ENCODE measurements at regions not wholly inside any gene's neighbourhood (a gene's known extent, or its start where the extent isn't known, plus 50 kb on each side); places are given as distances from the start of the nearest gene placed in this dataset.
"Not testable (repeated sequence)": the region's sequence is repeated elsewhere in the genome, so short reads cannot be mapped to it uniquely, and the experiment has no call there.

DNA sequence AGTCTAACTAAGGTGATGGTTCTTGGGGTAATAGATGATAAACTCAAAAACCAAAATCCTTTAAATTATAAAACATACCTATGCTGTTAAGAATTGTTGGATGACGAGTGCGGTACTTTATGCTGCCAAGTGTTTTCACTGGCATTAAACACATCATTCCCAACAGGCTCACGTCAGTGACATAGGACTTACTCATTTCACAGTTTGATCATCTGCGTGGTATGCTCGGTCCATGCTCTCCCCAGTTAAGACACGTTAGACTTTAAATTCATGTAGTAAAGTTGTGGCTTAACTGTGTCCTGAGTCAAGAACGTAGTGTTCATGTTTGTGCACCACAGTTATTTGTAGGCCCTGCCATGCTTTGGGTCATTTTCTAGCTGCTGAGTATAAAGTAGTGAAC lies 125.6 kb upstream of the MYT1L start:
- Mint-ChIP-seq H3K4me3 (ENCODE audit: unreplicated experiment) (no peak overlapping the region), H3K27ac (ENCODE audit: low read depth, unreplicated experiment) (no peak overlapping the region), H3K9me3 (ENCODE audit: unreplicated experiment) (no peaks in the 10 kb centered on the region), H3K36me3 (ENCODE audit: insufficient read depth, unreplicated experiment) (no peaks in the 10 kb centered on the region), H3K27me3 (ENCODE audit: insufficient read depth, unreplicated experiment) (no peaks in the 10 kb centered on the region), H3K4me1 (ENCODE audit: insufficient read depth, unreplicated experiment) (peaks cover 7% of the 10 kb centered on the region)
- POLR2A ChIA-PET = no interaction called here
- no TSS peak for BruUV-seq (replicated peaks)
- intact Hi-C loops (cut with micrococcal nuclease) = no loop called here
- TF ChIP-seq, protein P1, sequence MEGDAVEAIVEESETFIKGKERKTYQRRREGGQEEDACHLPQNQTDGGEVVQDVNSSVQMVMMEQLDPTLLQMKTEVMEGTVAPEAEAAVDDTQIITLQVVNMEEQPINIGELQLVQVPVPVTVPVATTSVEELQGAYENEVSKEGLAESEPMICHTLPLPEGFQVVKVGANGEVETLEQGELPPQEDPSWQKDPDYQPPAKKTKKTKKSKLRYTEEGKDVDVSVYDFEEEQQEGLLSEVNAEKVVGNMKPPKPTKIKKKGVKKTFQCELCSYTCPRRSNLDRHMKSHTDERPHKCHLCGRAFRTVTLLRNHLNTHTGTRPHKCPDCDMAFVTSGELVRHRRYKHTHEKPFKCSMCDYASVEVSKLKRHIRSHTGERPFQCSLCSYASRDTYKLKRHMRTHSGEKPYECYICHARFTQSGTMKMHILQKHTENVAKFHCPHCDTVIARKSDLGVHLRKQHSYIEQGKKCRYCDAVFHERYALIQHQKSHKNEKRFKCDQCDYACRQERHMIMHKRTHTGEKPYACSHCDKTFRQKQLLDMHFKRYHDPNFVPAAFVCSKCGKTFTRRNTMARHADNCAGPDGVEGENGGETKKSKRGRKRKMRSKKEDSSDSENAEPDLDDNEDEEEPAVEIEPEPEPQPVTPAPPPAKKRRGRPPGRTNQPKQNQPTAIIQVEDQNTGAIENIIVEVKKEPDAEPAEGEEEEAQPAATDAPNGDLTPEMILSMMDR (IDR thresholded peaks at IDR 0.05; ENCODE audit: unreplicated experiment) = no peak
- CTCF ChIA-PET = no interaction called here
- no peak for DNase-seq (ENCODE audit: unreplicated experiment)

DNA sequence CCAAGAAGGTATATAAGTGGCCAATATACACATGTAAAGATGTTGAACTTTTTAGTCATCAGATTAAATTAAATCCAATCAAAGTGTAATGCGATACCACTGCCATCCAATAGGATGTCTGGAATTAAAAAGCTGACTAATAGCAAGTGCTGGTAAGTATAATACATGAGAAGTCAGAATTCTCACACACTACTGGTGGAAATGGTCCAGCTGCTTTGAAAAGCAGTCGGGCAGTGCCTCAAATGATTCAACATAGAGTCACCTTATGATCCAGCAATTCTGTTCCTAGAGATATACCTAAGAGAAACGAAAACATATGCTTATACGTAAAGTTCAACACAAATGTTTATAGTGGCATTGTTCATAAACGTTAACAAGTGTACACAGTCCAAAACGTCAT lies 124.1 kb upstream of the MYT1L start:
- ChIA-PET POLR2A (interaction anchor here (1.1 kb wide), 1 partner anchor 10 kb away, joined by 3 read pairs; no protein-coding TSS in a partner anchor), CTCF (no interaction called here)
- Mint-ChIP-seq H3K36me3 (ENCODE audit: insufficient read depth, unreplicated experiment) (no peaks in the 10 kb centered on the region), H3K4me1 (ENCODE audit: insufficient read depth, unreplicated experiment) (peaks cover 7% of the 10 kb centered on the region), H3K4me3 (ENCODE audit: unreplicated experiment) (no peak overlapping the region), H3K9me3 (ENCODE audit: unreplicated experiment) (peaks cover 7% of the 10 kb centered on the region), H3K27me3 (ENCODE audit: insufficient read depth, unreplicated experiment) (no peaks in the 10 kb centered on the region), H3K27ac (ENCODE audit: low read depth, unreplicated experiment) (no peak overlapping the region)
- no TSS peak for BruUV-seq (replicated peaks)
- TF ChIP-seq, protein P1 (IDR thresholded peaks at IDR 0.05; ENCODE audit: unreplicated experiment) = no peak
- no peak for DNase-seq (ENCODE audit: unreplicated experiment)
- intact Hi-C loops (cut with micrococcal nuclease) = no loop called here

DNA sequence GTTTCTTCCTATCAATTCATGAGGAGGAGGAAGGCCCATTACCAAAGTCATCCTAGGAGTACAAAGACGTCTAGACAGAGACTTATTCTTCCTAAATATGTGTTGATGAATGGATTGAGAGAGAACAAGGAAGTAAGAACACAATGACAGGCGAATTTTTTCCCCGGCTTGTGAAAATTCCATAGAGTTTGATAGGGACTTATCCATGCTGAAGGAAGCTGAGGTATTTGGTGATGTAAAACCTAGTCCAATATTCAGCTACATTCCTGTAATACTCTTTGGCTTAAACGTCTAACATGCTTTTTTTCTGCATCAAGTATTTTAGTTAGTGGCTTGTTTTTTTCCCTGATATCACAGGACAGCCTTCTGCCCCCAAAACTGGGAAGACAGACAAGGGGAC lies 121.9 kb upstream of the MYT1L start:
- intact Hi-C loops (cut with micrococcal nuclease) = no loop called here
- BruUV-seq (replicated peaks) = no TSS peak
- H3K27me3 Mint-ChIP-seq (ENCODE audit: insufficient read depth, unreplicated experiment) = no peaks in the 10 kb centered on the region
- no peaks in the 10 kb centered on the region for H3K36me3 Mint-ChIP-seq (ENCODE audit: insufficient read depth, unreplicated experiment)
- H3K4me1 Mint-ChIP-seq (ENCODE audit: insufficient read depth, unreplicated experiment) = peaks cover 7% of the 10 kb centered on the region
- ChIA-PET CTCF (interaction anchor here (0.6 kb wide), 1 partner anchor 331 kb away, joined by 3 read pairs; no protein-coding TSS in a partner anchor), POLR2A (no interaction called here)
- no peak for DNase-seq (ENCODE audit: unreplicated experiment)
- H3K9me3 Mint-ChIP-seq (ENCODE audit: unreplicated experiment) = peaks cover 10% of the 10 kb centered on the region
- H3K4me3 Mint-ChIP-seq (ENCODE audit: unreplicated experiment) = no peak overlapping the region
- TF ChIP-seq, protein P1 (IDR thresholded peaks at IDR 0.05; ENCODE audit: unreplicated experiment) = no peak
- H3K27ac Mint-ChIP-seq (ENCODE audit: low read depth, unreplicated experiment) = no peak overlapping the region

DNA sequence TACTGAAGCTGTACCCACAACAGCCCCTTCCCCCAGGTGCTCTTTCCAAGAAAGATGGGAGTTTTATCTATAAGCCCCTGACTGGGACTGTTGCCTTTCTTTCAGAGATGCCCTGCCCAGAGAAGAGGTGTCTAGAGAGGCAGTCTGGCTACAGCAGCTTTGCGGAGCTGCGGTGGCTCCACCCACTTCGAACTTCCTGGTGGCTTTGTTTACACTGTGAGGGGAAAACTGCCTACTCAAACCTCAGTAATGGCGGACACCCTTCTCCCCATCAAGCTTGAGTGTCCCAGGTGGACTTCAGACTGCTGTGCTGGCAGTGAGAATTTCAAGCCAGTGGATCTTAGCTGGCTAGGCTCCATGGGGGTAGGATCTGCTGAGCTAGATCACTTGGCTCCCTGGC lies 120.2 kb upstream of the MYT1L start:
- H3K27ac Mint-ChIP-seq (ENCODE audit: low read depth, unreplicated experiment); H3K27me3 Mint-ChIP-seq (ENCODE audit: insufficient read depth, unreplicated experiment); POLR2A ChIA-PET; BruUV-seq (replicated peaks); H3K4me1 Mint-ChIP-seq (ENCODE audit: insufficient read depth, unreplicated experiment); H3K4me3 Mint-ChIP-seq (ENCODE audit: unreplicated experiment); DNase-seq (ENCODE audit: unreplicated experiment); H3K9me3 Mint-ChIP-seq (ENCODE audit: unreplicated experiment); H3K36me3 Mint-ChIP-seq (ENCODE audit: insufficient read depth, unreplicated experiment); intact Hi-C loops (cut with micrococcal nuclease): not testable (repeated sequence)
- CTCF ChIA-PET = interaction anchor here (0.7 kb wide), 1 partner anchor 546 kb away, joined by 3 read pairs; no protein-coding TSS in a partner anchor

DNA sequence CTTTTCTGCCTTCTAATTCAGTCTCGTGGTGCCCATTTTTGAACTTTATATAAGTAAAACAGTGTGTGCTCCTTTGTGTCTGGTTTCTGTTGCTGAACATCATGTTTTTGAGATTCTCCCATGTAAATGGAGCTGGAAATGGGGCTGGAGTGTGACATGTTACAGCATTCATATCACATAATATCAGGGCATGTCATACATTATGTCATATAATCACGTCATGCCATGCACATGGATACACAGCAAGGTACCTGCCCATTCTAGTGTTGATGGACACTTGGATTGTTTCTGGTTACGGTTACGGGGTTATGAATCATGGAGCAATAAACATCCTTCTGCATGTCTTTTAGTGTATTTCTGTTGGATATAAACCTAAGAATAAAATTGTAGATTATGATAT lies 117.1 kb upstream of the MYT1L start:
- H3K9me3 Mint-ChIP-seq (ENCODE audit: unreplicated experiment) = peaks cover 10% of the 10 kb centered on the region
- H3K27me3 Mint-ChIP-seq (ENCODE audit: insufficient read depth, unreplicated experiment) = no peaks in the 10 kb centered on the region
- POLR2A ChIA-PET = interaction anchor here (0.7 kb wide), 1 partner anchor 410 kb away, joined by 3 read pairs; no protein-coding TSS in a partner anchor
- TF ChIP-seq, protein P1 (IDR thresholded peaks at IDR 0.05; ENCODE audit: unreplicated experiment) = no peak
- intact Hi-C loops (cut with micrococcal nuclease) = no loop called here
- no peak for DNase-seq (ENCODE audit: unreplicated experiment)
- CTCF ChIA-PET = no interaction called here
- no peaks in the 10 kb centered on the region for H3K36me3 Mint-ChIP-seq (ENCODE audit: insufficient read depth, unreplicated experiment)
- H3K4me3 Mint-ChIP-seq (ENCODE audit: unreplicated experiment) = no peak overlapping the region
- no TSS peak for BruUV-seq (replicated peaks)
- no peak overlapping the region for H3K27ac Mint-ChIP-seq (ENCODE audit: low read depth, unreplicated experiment)
- H3K4me1 Mint-ChIP-seq (ENCODE audit: insufficient read depth, unreplicated experiment) = no peaks in the 10 kb centered on the region

Measured in MCF 10A (cell line).